ENCODE measurements at regions not wholly inside any gene's neighbourhood (a gene's known extent, or its start where the extent isn't known, plus 50 kb on each side); places are given as distances from the start of the nearest gene placed in this dataset.

DNA sequence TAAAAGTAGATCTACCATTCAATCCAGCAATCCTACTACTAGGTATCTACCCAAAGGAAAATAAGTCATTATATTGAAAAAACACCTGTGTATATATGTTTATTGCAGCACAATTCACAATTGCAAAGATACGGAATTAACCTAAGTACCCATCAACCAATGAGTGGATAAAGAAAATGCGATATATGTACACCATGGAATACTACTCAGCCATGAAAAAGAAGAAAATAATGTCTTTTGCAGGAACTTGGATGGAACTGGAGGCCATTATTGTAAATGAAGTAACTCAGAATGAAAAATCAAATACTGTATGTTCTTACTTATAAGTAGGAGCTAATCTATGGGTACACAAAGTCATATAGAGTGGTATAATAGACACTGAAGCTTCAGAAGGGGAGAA is 63.4 kb upstream of the PITX1 start:
- Histone ChIP-seq H4K20me1 (ENCODE audit: control insufficient read depth, insufficient read depth, low read depth, low read length) (no peaks in the 10 kb centered on the region), H3K9me2 (replicated peaks; ENCODE audit: control insufficient read depth, low read length) (no peaks in the 10 kb centered on the region), H3K4me2 (ENCODE audit: low read length) (no peak overlapping the region), H3F3A (ENCODE audit: control insufficient read depth, insufficient read depth) (no peaks in the 10 kb centered on the region), H3K79me2 (ENCODE audit: control insufficient read depth, low read length) (no peaks in the 10 kb centered on the region), H3K9me3 (ENCODE audit: control insufficient read depth, insufficient read depth, low read length) (no peaks in the 10 kb centered on the region), H3K4me1 (ENCODE audit: control insufficient read depth, low read length) (peaks cover 5% of the 10 kb centered on the region; the same call in 1 of the 2 replicates), H3K27ac (ENCODE audit: low read depth, low read length) (no peak overlapping the region), H3K27me3 (ENCODE audit: control insufficient read depth, low read length) (no peaks in the 10 kb centered on the region), H3K4me3 (ENCODE audit: low read length) (no peak overlapping the region), H3K36me3 (ENCODE audit: control insufficient read depth, low read length) (no peaks in the 10 kb centered on the region)
- TF ChIP-seq EZH2phosphoT487 (IDR thresholded peaks at IDR 0.05; ENCODE audit: borderline replicate concordance, low read length): no peak
- TF ChIP-seq, protein P1, sequence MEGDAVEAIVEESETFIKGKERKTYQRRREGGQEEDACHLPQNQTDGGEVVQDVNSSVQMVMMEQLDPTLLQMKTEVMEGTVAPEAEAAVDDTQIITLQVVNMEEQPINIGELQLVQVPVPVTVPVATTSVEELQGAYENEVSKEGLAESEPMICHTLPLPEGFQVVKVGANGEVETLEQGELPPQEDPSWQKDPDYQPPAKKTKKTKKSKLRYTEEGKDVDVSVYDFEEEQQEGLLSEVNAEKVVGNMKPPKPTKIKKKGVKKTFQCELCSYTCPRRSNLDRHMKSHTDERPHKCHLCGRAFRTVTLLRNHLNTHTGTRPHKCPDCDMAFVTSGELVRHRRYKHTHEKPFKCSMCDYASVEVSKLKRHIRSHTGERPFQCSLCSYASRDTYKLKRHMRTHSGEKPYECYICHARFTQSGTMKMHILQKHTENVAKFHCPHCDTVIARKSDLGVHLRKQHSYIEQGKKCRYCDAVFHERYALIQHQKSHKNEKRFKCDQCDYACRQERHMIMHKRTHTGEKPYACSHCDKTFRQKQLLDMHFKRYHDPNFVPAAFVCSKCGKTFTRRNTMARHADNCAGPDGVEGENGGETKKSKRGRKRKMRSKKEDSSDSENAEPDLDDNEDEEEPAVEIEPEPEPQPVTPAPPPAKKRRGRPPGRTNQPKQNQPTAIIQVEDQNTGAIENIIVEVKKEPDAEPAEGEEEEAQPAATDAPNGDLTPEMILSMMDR (IDR thresholded peaks at IDR 0.05; ENCODE audit: low read depth, low read length, poor library complexity, severe bottlenecking): no peak

- no peak for TF ChIP-seq EZH2phosphoT487 (IDR thresholded peaks at IDR 0.05; ENCODE audit: borderline replicate concordance, low read length)
- TF ChIP-seq, protein P1 (IDR thresholded peaks at IDR 0.05; ENCODE audit: low read depth, low read length, poor library complexity, severe bottlenecking): no peak
Measured at GRCh38 chr5:135095871-135096270, 61.8 kb upstream of the PITX1 start.

DNA sequence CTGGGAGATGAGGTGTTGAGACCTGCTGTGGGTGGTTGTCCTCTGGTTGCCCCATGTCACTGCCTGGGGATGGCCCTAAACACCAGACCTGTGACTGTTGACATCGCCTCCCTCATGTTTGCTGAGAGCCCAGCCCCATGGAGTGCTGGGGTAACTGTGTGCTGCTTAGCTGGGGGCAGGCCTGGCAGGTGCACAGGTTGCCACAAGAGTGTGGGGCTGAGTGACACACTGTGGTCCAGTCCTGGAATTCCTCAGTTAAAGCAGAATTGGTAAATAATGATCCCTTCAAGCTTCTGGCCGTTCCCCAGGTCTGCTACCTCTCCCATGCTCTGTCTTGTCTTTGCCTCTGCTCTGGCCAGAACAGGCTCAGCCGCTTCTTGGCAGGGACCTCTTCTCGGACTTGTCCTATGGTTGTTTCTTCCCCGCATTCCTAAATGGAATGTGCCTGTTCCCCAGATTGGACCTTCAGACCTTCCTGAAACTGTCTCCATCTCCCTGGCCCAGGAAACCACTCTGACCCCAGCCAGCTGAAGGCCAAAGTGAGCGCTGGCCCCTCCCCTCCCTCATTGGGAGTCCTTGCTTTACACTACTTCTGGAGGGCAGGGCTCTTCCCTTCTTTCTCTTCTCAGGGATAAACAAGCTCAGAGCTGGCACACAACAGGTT is 61.2 kb upstream of the PITX1 start:
- Histone ChIP-seq H3K9me3 (ENCODE audit: control insufficient read depth, insufficient read depth, low read length) (no peaks in the 10 kb centered on the region), H3K4me2 (ENCODE audit: low read length) (no peak overlapping the region), H3K27me3 (ENCODE audit: control insufficient read depth, low read length) (no peaks in the 10 kb centered on the region), H3F3A (ENCODE audit: control insufficient read depth, insufficient read depth) (no peaks in the 10 kb centered on the region), H3K9me2 (replicated peaks; ENCODE audit: control insufficient read depth, low read length) (no peaks in the 10 kb centered on the region), H3K4me1 (ENCODE audit: control insufficient read depth, low read length) (no peaks in the 10 kb centered on the region), H4K20me1 (ENCODE audit: control insufficient read depth, insufficient read depth, low read depth, low read length) (no peaks in the 10 kb centered on the region), H3K4me3 (ENCODE audit: low read length) (no peak overlapping the region), H3K79me2 (ENCODE audit: control insufficient read depth, low read length) (no peaks in the 10 kb centered on the region), H3K36me3 (ENCODE audit: control insufficient read depth, low read length) (no peaks in the 10 kb centered on the region), H3K27ac (ENCODE audit: low read depth, low read length) (no peak overlapping the region)
- TF ChIP-seq, protein P1 (IDR thresholded peaks at IDR 0.05; ENCODE audit: low read depth, low read length, poor library complexity, severe bottlenecking): no peak
- no peak for TF ChIP-seq EZH2phosphoT487 (IDR thresholded peaks at IDR 0.05; ENCODE audit: borderline replicate concordance, low read length)

More at GRCh38 chr5:135095871-135096270, 61.8 kb upstream of the PITX1 start:
- Histone ChIP-seq H3K4me1 (ENCODE audit: control insufficient read depth, low read length) (peaks cover 5% of the 10 kb centered on the region; the same call in 1 of the 2 replicates), H3K4me3 (ENCODE audit: low read length) (no peak overlapping the region), H3K27ac (ENCODE audit: low read depth, low read length) (no peak overlapping the region), H3K36me3 (ENCODE audit: control insufficient read depth, low read length) (no peaks in the 10 kb centered on the region), H4K20me1 (ENCODE audit: control insufficient read depth, insufficient read depth, low read depth, low read length) (no peaks in the 10 kb centered on the region), H3F3A (ENCODE audit: control insufficient read depth, insufficient read depth) (no peaks in the 10 kb centered on the region), H3K27me3 (ENCODE audit: control insufficient read depth, low read length) (no peaks in the 10 kb centered on the region), H3K9me2 (replicated peaks; ENCODE audit: control insufficient read depth, low read length) (no peaks in the 10 kb centered on the region), H3K79me2 (ENCODE audit: control insufficient read depth, low read length) (no peaks in the 10 kb centered on the region), H3K4me2 (ENCODE audit: low read length) (no peak overlapping the region), H3K9me3 (ENCODE audit: control insufficient read depth, insufficient read depth, low read length) (no peaks in the 10 kb centered on the region)
